Suprapubic skin (tissue), 3 donors: ENCODE measurements at regions not wholly inside any gene's neighbourhood (a gene's known extent, or its start where the extent isn't known, plus 50 kb on each side); places are given as distances from the start of the nearest gene placed in this dataset.

Experiments used
- POLR2A ChIP-seq, 2 donors: fragments of 450-650 bp; IDR thresholded peaks; one replicate each; pipeline ENCODE4 v1.6.1; 2017; ENCODE audit warnings: antibody characterized with exemption in 2 of 2, mild to moderate bottlenecking in 2 of 2, moderate library complexity in 2 of 2
- TF ChIP-seq, protein P1 (sequence below), 2 donors: fragments of 200-600 bp in 1 of 2; fragments of 450-650 bp in 1 of 2; sonication (generic) in 1 of 2; IDR thresholded peaks; one replicate each; pipeline ENCODE4 v1.5.1; 2016 to 2019; ENCODE audit warnings: antibody characterized with exemption in 2 of 2, mild to moderate bottlenecking in 1 of 2, moderate library complexity in 1 of 2

DNA sequence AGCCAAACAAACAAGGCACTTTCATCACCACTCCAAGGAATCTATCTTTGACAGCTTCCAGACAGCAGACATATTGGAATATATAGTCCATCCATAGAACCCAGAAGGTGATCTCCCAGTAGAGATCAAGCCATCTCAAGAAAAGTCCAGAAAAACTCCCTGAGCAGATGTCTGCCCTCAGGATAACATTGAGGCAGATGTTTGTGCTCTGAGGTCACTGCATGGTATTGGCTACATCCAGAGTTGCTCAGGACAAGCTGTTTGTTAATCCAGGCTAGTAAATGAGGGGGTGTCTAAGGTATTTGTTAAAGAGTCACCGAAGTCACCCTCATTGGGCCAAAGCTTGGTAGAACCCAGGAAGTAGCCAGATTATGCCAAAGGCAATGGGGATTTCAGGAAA is 556.3 kb upstream of the KLF4 start:
- TF ChIP-seq POLR2A (IDR thresholded peaks at IDR 0.05), result no peak
- TF ChIP-seq, protein P1, sequence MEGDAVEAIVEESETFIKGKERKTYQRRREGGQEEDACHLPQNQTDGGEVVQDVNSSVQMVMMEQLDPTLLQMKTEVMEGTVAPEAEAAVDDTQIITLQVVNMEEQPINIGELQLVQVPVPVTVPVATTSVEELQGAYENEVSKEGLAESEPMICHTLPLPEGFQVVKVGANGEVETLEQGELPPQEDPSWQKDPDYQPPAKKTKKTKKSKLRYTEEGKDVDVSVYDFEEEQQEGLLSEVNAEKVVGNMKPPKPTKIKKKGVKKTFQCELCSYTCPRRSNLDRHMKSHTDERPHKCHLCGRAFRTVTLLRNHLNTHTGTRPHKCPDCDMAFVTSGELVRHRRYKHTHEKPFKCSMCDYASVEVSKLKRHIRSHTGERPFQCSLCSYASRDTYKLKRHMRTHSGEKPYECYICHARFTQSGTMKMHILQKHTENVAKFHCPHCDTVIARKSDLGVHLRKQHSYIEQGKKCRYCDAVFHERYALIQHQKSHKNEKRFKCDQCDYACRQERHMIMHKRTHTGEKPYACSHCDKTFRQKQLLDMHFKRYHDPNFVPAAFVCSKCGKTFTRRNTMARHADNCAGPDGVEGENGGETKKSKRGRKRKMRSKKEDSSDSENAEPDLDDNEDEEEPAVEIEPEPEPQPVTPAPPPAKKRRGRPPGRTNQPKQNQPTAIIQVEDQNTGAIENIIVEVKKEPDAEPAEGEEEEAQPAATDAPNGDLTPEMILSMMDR (IDR thresholded peaks at IDR 0.05), result no peak
